HS-27A (cell line): ENCODE measurements at regions not wholly inside any gene's neighbourhood (a gene's known extent, or its start where the extent isn't known, plus 50 kb on each side); places are given as distances from the start of the nearest gene placed in this dataset.
"Not testable (repeated sequence)": the region's sequence is repeated elsewhere in the genome, so short reads cannot be mapped to it uniquely, and the experiment has no call there.

Source experiments
- DNase-seq: peaks from one replicate; pipeline ENCODE4 v3.0.0-alpha.2; 2012; ENCODE audit warnings: low read depth, missing footprints

DNA sequence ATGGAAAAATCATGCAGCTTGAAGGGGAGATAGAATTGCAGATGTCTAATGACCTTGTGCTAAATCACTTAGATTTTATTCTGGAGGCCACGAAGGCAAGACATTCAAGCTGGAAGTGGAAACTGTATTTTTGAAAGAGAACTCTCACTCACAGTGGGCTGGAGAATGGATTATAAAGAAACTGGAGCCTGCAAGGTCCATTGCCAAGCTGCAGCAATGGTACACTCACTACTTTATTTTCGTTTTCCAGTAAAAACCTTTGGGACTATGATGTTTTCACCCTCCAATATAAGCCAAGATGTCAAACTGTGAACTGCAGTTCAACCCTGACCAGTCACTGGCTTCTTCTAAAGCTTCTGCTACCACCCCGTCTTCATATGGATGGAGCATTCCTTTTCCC, 62.0 kb downstream of the SKIDA1 start:
- DNase-seq = no peak

DNA sequence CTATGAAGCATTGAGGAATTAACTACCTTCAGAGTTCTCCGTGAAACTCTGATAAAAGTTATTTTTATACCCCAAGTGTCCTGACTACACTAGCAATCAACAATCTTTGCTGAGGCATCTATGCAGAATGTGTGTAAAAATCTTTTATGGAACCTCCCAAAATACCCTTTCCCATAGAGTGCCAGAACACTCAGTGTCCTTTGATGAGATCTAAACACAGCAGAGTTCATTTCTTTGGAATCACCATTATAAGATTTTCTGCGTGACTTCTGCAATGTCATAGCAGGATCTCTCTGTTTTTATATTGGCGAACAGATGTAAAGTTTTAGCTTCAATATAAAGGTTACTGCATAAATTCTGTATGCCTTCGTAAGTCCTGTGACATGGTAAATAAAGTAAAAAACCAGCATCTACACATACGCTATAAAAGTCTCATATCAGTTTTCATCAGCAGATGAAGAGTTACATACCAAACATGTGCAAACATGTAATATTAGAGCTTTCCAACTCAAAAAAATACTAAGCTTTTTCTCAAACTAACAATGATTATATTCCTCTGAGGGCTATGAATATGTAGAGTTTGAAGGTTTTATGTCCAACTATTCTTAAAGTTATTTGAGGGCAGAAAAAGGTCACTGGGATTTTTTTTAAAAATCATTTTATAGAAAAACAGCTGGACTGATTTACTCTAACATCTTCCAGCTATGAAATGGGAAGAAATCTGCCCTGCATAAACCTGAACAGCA, 67.2 kb downstream of the SKIDA1 start:
- no peak for DNase-seq

- no peak for DNase-seq
Observed at GRCh38 chr10:21456160-21456559, 69.3 kb downstream of the SKIDA1 start.

DNA sequence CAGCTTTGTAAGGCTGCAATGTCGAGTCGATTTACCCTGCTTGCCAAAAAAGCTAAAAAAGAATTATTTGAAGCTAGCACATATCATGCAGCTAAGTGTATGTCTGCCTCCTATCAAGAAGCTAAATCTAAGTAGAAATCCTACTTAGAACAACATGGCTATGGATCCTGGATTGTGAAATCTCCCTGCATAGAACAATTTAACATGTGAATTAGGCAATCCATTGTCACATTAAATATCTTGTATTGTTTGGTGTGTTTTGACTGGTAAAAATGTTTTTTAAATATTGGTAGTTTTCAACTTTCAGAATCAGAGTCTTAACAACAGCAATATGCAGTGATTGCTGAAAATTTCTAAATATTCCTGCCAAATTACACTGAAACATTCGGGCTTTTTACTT, 73.3 kb downstream of the SKIDA1 start:
- no peak for DNase-seq

GRCh38 chr10:21449288-21449966, 76.1 kb downstream of the SKIDA1 start:
- DNase-seq = no peak

- no peak for DNase-seq
Observed at GRCh38 chr10:21445163-21445562, 80.3 kb downstream of the SKIDA1 start.

DNA sequence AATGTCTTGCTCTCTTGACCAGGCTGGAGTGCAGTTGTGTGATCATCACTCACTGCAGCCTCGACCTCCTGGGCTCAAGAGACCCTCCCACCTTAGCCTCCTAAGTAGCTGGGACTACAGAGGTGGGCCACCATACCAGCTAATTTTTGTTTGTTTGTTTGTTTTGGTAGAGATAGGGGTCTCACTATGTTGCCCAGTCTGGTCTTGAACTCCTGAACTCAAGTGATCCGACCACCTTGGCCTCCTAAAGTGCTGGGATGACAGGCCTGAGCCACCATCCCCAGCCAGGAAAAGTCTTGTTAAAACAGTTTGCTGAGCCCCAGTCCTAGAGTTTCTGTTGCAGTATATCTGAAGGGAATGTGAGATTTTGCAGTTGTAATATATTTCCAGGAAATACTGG, 83.9 kb downstream of the SKIDA1 start:
- DNase-seq = no peak

DNA sequence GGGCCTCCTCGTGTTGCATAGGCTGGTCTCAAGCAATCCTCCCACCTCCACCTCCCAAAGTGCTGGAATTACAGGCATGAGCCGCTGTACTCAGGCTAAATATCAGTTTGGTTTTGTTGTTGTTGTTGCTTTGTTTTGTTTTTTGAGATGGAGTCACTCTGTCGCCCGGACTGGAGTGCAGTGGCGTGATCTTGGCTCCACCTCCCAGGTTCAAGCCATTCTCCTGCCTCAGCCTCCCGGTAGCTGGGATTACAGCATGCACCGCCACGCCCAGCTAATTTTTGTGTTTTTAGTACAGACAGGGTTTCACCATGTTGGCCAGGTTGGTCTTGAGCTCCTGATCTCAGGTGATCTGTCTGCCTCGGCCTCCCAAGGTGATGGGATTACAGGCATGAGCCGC, 86.6 kb downstream of the SKIDA1 start:
- DNase-seq = not testable (repeated sequence)

- no peak for DNase-seq
Observed at GRCh38 chr10:21437770-21438382, 87.6 kb downstream of the SKIDA1 start.

- no peak for DNase-seq
Observed at GRCh38 chr10:21432266-21432665, 93.2 kb downstream of the SKIDA1 start.

DNA sequence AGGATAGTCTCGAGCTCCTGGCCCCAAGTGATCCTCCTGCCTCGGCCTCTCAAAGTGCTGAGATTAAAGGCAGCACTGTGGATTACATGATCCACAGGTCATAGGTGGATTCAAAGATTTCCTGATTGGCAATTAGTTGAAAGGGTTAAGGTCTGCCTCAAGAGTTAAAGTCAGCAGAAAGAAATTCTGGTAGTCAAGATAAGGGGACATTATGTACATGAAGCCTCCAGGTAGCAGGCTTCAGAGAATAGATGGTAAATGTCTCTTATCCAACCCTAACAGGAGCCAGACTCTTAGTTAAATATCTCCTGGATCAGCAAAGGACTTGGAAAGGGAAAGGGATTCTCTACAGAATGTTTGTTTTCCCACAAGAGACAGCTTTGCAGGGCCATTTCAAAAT, 93.7 kb downstream of the SKIDA1 start:
- DNase-seq = no peak

DNA sequence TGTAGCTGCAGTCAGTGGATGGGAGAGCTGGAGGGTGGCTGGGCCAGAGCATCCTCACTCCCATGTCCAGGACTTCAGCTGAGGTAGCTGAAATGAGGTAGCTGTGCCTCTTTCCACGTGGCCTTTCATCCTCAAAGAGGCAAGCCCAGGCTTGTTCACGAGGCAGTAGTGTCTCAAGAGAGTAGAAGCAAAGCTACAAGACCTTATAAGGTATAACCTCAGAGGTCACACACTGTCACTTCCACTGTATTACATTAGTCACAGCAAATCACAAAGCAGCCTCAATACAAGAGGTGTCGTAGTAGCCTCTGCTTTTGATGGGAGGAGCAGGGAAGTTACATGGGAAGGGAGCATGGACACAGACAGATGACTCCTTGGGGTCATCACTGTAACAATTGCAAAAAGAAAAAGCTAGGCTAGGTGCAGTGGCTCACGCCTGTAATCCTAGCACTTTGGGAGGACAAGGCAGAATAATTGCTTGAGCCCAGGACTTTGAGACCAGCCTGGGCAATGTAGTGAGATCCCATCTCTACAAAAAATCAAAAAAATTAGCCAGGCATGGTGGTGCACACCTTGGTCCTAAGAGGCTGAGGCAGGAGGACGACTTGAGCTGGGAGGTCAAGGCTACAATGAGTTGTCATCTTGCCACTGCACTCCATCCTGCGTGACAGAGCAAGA, 97.5 kb downstream of the SKIDA1 start:
- no peak for DNase-seq

DNA sequence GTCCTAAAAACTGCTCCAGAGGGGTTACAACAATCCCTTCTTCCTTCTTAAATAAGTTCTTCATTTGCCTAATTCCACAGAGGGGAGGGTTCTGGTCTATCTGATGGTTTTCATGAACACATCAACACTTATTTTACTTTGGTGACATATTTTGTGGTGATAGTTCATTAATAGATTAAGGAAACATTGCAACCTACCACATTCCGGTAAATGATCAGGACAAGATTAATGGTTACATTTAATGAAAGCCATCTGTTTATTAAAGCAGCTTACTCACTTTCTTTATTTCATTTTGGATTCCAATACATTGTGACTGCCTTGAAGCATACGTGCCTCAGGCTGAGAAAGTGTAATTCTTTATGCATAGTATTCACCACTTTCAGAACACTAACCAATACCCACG, 101.0 kb downstream of the SKIDA1 start:
- no peak for DNase-seq

DNA sequence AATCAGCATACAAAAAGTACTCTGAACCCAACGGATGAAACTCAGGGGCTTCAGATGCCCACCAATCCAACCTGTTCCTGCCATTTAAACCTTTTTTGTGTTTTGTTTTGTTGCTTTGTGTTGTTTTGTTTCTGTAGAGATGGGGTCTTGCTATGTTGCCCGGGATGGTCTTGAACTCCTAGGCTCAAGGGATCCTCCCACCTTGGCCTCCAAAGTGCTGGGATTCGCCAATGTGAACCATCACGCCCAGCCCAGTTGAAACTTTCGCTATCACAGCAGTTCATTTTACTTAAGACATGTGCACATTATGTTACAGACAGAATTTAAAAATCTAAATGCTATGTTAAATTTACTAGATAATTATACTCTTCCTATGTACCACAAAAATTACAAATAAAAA, 101.6 kb downstream of the SKIDA1 start:
- DNase-seq = no peak

- no peak for DNase-seq
Observed at GRCh38 chr10:21423338-21423737, 102.1 kb downstream of the SKIDA1 start.

GRCh38 chr10:21421794-21422193, 103.7 kb downstream of the SKIDA1 start:
- DNase-seq = no peak

GRCh38 chr10:21421016-21421415, 104.5 kb downstream of the SKIDA1 start:
- no peak for DNase-seq

GRCh38 chr10:21418981-21419576, 106.4 kb downstream of the SKIDA1 start:
- DNase-seq = not testable (repeated sequence)

DNA sequence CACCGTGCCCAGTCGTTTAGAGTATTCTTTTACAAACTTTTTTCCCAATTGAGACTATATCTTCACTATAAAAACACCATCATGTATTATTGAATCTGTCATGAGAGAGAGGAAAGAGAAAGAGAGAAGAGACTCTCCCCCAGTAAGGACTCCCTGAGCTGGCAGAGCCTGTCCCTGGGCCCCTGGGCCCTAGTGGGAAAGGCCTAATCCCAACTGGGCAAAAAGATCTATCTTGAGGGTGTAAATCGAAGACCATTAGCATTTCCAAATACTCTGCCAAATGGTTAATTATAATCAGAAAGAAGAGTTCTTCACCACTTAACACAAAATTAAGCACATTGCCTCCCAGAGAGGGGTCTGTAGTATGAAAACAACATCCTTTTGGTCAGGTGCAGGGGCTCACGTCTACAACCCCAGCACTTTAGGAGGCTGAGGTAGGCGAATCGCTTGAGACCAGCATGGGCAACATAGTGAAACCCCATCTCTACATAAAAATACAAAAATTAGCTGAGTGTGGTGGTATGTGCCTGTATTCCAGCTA, 108.2 kb downstream of the SKIDA1 start:
- DNase-seq = no peak

DNA sequence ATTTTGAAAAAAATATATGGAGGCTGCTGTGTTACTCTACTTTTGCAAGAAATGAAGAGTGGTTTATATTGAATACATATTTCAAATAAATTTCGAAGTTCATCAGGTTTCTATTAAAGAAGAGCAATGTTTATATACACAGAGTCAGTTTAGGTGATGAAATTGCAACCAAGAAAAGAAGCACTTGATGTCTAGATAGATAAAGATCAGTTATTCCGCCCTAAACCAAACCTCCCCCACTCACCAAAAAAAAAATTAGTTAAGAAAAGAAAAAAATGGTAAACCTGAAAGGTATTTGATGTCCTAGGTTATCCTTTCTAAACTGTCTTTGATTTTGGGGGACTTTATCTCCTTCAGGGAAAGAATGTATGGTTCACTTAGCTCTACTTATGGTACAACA, 111.8 kb downstream of the SKIDA1 start:
- DNase-seq = no peak

DNA sequence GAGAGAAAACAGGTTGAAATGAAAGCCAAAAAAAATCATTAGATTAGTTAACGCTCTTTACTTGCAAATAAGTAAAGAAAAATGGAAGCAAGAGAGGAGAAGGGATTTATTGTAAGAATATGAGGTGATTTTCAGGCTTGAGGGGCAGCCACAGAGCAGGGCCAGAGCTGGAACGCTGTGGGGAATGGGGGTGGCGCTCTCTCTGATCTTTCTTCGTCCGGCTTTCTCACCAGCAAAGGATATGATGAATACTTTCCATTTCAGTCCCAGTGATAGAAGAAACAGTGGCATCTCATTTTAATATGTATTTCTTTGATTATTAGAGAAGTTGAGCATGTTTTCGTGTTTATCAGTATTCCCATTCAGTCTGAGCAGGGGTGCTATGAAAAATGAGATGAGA, 112.2 kb downstream of the SKIDA1 start:
- no peak for DNase-seq

DNA sequence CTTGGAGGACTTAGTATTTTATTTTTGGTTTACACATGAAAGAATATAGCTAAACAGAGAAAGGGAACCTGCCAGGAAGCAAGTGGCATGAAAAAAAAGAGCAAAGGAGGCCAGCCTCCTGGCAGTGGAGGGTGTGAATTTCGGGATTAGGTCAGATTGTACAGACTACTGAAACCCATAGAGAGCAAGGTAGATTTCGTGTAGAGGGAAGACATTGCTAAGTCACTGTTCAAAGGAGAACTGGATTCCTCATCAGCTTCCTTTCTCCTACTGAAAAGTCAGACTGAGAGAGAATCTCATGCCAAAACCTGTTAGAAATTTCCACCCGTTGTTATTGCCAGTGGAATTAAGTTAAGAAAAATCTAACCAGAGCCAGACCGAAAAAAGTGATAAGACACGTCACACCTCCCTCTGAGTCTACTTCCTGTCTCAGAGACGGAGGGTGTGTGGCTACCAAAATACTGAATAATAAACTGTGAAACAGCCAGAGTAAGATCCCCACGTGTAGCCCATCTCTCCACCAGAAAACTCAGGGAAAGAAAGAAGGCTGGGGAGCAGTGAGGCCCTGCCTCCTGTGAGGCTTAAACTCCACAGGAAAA, 118.8 kb downstream of the SKIDA1 start:
- no peak for DNase-seq
